ENCODE measurements at regions not wholly inside any gene's neighbourhood (a gene's known extent, or its start where the extent isn't known, plus 50 kb on each side); places are given as distances from the start of the nearest gene placed in this dataset.

- Histone ChIP-seq H2BK5ac (ENCODE audit: low read depth, low read length, poor library complexity, severe bottlenecking) (no peak overlapping the region), H3K9me3 (ENCODE audit: control insufficient read depth, insufficient read depth, low read length) (no peaks in the 10 kb centered on the region), H3K4me2 (ENCODE audit: low read depth, low read length) (no peak overlapping the region), H3K9ac (ENCODE audit: low read depth, low read length) (no peak overlapping the region), H2AK9ac (replicated peaks; ENCODE audit: low read depth, low read length, poor library complexity) (no peak overlapping the region), H3K79me1 (ENCODE audit: low read depth in 1 of 2, low read length in 2 of 2) (no peaks in the 10 kb centered on the region), H3K23ac (ENCODE audit: low read depth, low read length) (no peak overlapping the region), H3K14ac (replicated peaks; ENCODE audit: low read depth, low read length) (no peak overlapping the region), H4K20me1 (ENCODE audit: insufficient read depth, low read length) (no peaks in the 10 kb centered on the region), H3K36me3 (ENCODE audit: control insufficient read depth, insufficient read depth, low read length) (no peaks in the 10 kb centered on the region), H3K18ac (ENCODE audit: low read depth, low read length) (no peak overlapping the region), H4K91ac (ENCODE audit: insufficient read depth, low read depth, low read length) (no peak overlapping the region), H4K5ac (ENCODE audit: low read depth, low read length) (no peak overlapping the region), H2AK5ac (ENCODE audit: low read depth, low read length) (no peak overlapping the region), H3K27ac (ENCODE audit: insufficient read depth, low read length) (no peak overlapping the region), H2BK120ac (ENCODE audit: low read depth, low read length) (no peak overlapping the region), H2AFZ (replicated peaks; ENCODE audit: low read length, poor library complexity) (no peak overlapping the region), H3K56ac (ENCODE audit: extremely low read depth, insufficient read depth, low read length) (no peak overlapping the region), H3K4ac (ENCODE audit: low read depth, low read length) (no peak overlapping the region), H2BK15ac (ENCODE audit: low read depth, low read length) (no peak overlapping the region), H3K27me3 (ENCODE audit: control insufficient read depth, insufficient read depth, low read length) (peaks cover 14% of the 10 kb centered on the region), H3K4me3 (ENCODE audit: insufficient read depth, low read depth, low read length) (no peak overlapping the region), H2BK20ac (ENCODE audit: low read depth, low read length) (no peak overlapping the region), H4K8ac (ENCODE audit: low read depth in 2 of 2, low read length in 2 of 2) (no peak overlapping the region), H3K9me1 (ENCODE audit: insufficient read depth, low read length) (no peaks in the 10 kb centered on the region), H3K4me1 (ENCODE audit: control insufficient read depth, insufficient read depth, low read length) (no peaks in the 10 kb centered on the region)
- dilution Hi-C loops (cut with HindIII; ENCODE audit: low sequenced_read_pairs, unreplicated experiment) (no loop called here), intact Hi-C loops (cut with micrococcal nuclease) (no loop called here), in situ Hi-C loops (cut with MboI; ENCODE audit: low sequenced_read_pairs) (no loop called here)
- no TSS peak for BruUV-seq (replicated peaks)
- ChIA-PET POLR2A (ENCODE audit: unreplicated experiment) (no interaction called here), CTCF (no interaction called here)
- ATAC-seq (ENCODE audit: low read depth) (no peak), DNase-seq (peak; percentile 4)
- TF ChIP-seq RAD21 (IDR thresholded peaks at IDR 0.05; ENCODE audit: low read length), result no peak
- no peak for TF ChIP-seq MXI1 (IDR thresholded peaks at IDR 0.05; ENCODE audit: borderline replicate concordance, low read depth, low read length)
- TF ChIP-seq FOS (IDR thresholded peaks at IDR 0.05; ENCODE audit: low read depth, low read length), result peak; percentile 42; the same call in 1 of the 2 replicates
- WGBS, 2 experiments (ENCODE audit: extremely low coverage in 2 of 2, insufficient read length in 1 of 2), result 17% methylated on average over 1 of the region's 5 CpGs; no CpG with 5 or more reads in 1 of the 2 experiments
These were observed 86.1 kb upstream of the PCBD1 start for GRCh38 chr10:70974351-70974901.

All from IMR-90 (cell line).